Liver (tissue), 3 donors: ENCODE measurements at regions not wholly inside any gene's neighbourhood (a gene's known extent, or its start where the extent isn't known, plus 50 kb on each side); places are given as distances from the start of the nearest gene placed in this dataset.

Experiments used
- FOXA1 ChIP-seq: IDR thresholded peaks from 2 replicates; pipeline ENCODE4 v1.6.1; 2016; ENCODE audit warnings: antibody characterized with exemption
- HNF4A ChIP-seq, 2 donors: conservative IDR thresholded peaks; 2 replicates each; pipeline ENCODE4 v1.6.1; 2016; ENCODE audit warnings: antibody characterized with exemption in 2 of 2, mild to moderate bottlenecking in 2 of 2
- JUND ChIP-seq, 2 donors: IDR thresholded peaks; 2 replicates each; pipeline ENCODE4 v1.6.1; 2016; ENCODE audit warnings: antibody characterized with exemption in 2 of 2
- RAD21 ChIP-seq, 2 donors: IDR thresholded peaks; 2 replicates each; pipeline ENCODE4 v1.6.1; 2016; ENCODE audit warnings: antibody characterized with exemption in 2 of 2, mild to moderate bottlenecking in 2 of 2
- RXRA ChIP-seq, 2 donors: IDR thresholded peaks; 2 replicates each; pipeline ENCODE4 v1.6.1; 2017 to 2018; ENCODE audit warnings: antibody characterized with exemption in 2 of 2, mild to moderate bottlenecking in 1 of 2
- SP1 ChIP-seq: IDR thresholded peaks from 2 replicates; pipeline ENCODE4 v1.6.1; 2018; ENCODE audit warnings: antibody characterized with exemption, mild to moderate bottlenecking
- TAF1 ChIP-seq: conservative IDR thresholded peaks from 2 replicates; pipeline ENCODE4 v1.6.1; 2016; ENCODE audit warnings: antibody characterized with exemption, mild to moderate bottlenecking
- TF ChIP-seq, protein P1 (sequence below): fragments of 150-350 bp; IDR thresholded peaks from 2 replicates; pipeline ENCODE4 v1.5.1; 2017; ENCODE audit warnings: improper control_type of control experiment, low read depth, low read length; ENCODE audit not compliant: missing input control
- TF ChIP-seq, protein P2 (sequence below): IDR thresholded peaks from 2 replicates; pipeline ENCODE4 v1.6.1; 2016; ENCODE audit warnings: antibody characterized with exemption
- TF ChIP-seq, protein P3 (sequence below): IDR thresholded peaks from 2 replicates; pipeline ENCODE4 v1.6.1; 2016; ENCODE audit warnings: antibody characterized with exemption, mild to moderate bottlenecking
- donor health status: healthy.
- donor health status: healthy.

DNA sequence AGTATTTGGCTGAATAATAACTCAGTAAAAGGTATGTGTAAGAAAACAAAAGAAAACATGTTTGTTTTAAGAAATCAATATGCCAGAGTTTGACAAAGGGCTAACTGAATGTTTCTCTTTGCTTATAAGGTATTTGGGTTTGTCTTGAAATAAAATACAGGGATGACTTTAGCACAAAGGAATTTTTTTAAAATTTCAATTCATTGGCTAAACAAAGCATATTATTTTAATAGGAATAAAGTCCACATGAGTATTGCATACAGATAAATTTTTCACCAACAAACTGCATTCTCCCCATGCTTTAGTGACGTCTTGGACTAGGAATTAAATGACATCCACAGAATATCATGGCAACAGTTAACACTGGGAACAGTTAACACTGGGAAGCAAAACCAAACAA lies 480.0 kb upstream of the JAG1 start:
- TF ChIP-seq HNF4A (conservative IDR thresholded peaks at IDR 0.05) (no peak), JUND (IDR thresholded peaks at IDR 0.05) (no peak), RAD21 (IDR thresholded peaks at IDR 0.05) (no peak), RXRA (IDR thresholded peaks at IDR 0.05) (no peak), SP1 (no peak), FOXA1 (no peak), TAF1 (no peak)
- TF ChIP-seq, protein P1, sequence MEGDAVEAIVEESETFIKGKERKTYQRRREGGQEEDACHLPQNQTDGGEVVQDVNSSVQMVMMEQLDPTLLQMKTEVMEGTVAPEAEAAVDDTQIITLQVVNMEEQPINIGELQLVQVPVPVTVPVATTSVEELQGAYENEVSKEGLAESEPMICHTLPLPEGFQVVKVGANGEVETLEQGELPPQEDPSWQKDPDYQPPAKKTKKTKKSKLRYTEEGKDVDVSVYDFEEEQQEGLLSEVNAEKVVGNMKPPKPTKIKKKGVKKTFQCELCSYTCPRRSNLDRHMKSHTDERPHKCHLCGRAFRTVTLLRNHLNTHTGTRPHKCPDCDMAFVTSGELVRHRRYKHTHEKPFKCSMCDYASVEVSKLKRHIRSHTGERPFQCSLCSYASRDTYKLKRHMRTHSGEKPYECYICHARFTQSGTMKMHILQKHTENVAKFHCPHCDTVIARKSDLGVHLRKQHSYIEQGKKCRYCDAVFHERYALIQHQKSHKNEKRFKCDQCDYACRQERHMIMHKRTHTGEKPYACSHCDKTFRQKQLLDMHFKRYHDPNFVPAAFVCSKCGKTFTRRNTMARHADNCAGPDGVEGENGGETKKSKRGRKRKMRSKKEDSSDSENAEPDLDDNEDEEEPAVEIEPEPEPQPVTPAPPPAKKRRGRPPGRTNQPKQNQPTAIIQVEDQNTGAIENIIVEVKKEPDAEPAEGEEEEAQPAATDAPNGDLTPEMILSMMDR: no peak
- TF ChIP-seq, protein P2, sequence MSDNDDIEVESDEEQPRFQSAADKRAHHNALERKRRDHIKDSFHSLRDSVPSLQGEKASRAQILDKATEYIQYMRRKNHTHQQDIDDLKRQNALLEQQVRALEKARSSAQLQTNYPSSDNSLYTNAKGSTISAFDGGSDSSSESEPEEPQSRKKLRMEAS: no peak
- TF ChIP-seq, protein P3, sequence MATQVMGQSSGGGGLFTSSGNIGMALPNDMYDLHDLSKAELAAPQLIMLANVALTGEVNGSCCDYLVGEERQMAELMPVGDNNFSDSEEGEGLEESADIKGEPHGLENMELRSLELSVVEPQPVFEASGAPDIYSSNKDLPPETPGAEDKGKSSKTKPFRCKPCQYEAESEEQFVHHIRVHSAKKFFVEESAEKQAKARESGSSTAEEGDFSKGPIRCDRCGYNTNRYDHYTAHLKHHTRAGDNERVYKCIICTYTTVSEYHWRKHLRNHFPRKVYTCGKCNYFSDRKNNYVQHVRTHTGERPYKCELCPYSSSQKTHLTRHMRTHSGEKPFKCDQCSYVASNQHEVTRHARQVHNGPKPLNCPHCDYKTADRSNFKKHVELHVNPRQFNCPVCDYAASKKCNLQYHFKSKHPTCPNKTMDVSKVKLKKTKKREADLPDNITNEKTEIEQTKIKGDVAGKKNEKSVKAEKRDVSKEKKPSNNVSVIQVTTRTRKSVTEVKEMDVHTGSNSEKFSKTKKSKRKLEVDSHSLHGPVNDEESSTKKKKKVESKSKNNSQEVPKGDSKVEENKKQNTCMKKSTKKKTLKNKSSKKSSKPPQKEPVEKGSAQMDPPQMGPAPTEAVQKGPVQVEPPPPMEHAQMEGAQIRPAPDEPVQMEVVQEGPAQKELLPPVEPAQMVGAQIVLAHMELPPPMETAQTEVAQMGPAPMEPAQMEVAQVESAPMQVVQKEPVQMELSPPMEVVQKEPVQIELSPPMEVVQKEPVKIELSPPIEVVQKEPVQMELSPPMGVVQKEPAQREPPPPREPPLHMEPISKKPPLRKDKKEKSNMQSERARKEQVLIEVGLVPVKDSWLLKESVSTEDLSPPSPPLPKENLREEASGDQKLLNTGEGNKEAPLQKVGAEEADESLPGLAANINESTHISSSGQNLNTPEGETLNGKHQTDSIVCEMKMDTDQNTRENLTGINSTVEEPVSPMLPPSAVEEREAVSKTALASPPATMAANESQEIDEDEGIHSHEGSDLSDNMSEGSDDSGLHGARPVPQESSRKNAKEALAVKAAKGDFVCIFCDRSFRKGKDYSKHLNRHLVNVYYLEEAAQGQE: no peak
